Osteocyte (in vitro differentiated cells): ENCODE measurements at regions not wholly inside any gene's neighbourhood (a gene's known extent, or its start where the extent isn't known, plus 50 kb on each side); places are given as distances from the start of the nearest gene placed in this dataset.

Experiments used
- DNase-seq: peaks from one replicate; pipeline ENCODE4 v3.0.0; 2021; ENCODE audit warnings: mixed read lengths; ENCODE audit not compliant: unreplicated experiment; ENCODE audit errors: extremely low spot score
- H3K27ac Mint-ChIP-seq: one replicate; pipeline ENCODE4 v1.8.0; 2021; ENCODE audit warnings: mild to moderate bottlenecking, mixed read lengths; ENCODE audit not compliant: unreplicated experiment
- H3K27me3 Mint-ChIP-seq: one replicate; pipeline ENCODE4 v1.8.0; 2021; ENCODE audit warnings: mixed read lengths; ENCODE audit not compliant: unreplicated experiment
- H3K36me3 Mint-ChIP-seq: one replicate; pipeline ENCODE4 v1.8.0; 2021; ENCODE audit warnings: mixed read lengths; ENCODE audit not compliant: unreplicated experiment
- H3K4me1 Mint-ChIP-seq: one replicate; pipeline ENCODE4 v1.8.0; 2021; ENCODE audit warnings: mixed read lengths; ENCODE audit not compliant: unreplicated experiment
- H3K4me3 Mint-ChIP-seq: one replicate; pipeline ENCODE4 v1.8.0; 2021; ENCODE audit warnings: mild to moderate bottlenecking, moderate library complexity, mixed read lengths; ENCODE audit not compliant: unreplicated experiment
- H3K9me3 Mint-ChIP-seq: one replicate; pipeline ENCODE4 v1.8.0; 2021; ENCODE audit warnings: mixed read lengths; ENCODE audit not compliant: unreplicated experiment
- CTCF ChIP-seq: fragments of 200-600 bp; sonication (generic); IDR thresholded peaks from 2 replicates; pipeline ENCODE4 v1.5.0; 2021; ENCODE audit warnings: antibody characterized with exemption, mild to moderate bottlenecking, moderate library complexity

- no peak overlapping the region for H3K4me3 Mint-ChIP-seq
- no peaks in the 10 kb centered on the region for H3K27me3 Mint-ChIP-seq
- no peak overlapping the region for H3K27ac Mint-ChIP-seq
- TF ChIP-seq CTCF = no peak
- H3K36me3 Mint-ChIP-seq = no peaks in the 10 kb centered on the region
- DNase-seq = no peak
- H3K9me3 Mint-ChIP-seq = peaks cover 3% of the 10 kb centered on the region
- H3K4me1 Mint-ChIP-seq = no peaks in the 10 kb centered on the region
Observed at GRCh38 chrX:6810776-6811175, 275.9 kb upstream of the VCX3A start.

- Mint-ChIP-seq H3K4me1 (no peaks in the 10 kb centered on the region), H3K36me3 (no peaks in the 10 kb centered on the region), H3K27me3 (no peaks in the 10 kb centered on the region), H3K4me3 (no peak overlapping the region), H3K9me3 (peaks cover 3% of the 10 kb centered on the region), H3K27ac (no peak overlapping the region)
- no peak for TF ChIP-seq CTCF
- no peak for DNase-seq
Observed at GRCh38 chrX:6803607-6804006, 268.7 kb upstream of the VCX3A start.

- Mint-ChIP-seq H3K4me1 (no peaks in the 10 kb centered on the region), H3K9me3 (peaks cover 7% of the 10 kb centered on the region), H3K27ac (no peak overlapping the region)
Observed at GRCh38 chrX:6793000-6793399, 258.1 kb upstream of the VCX3A start.

GRCh38 chrX:6783912-6784311 is 249.0 kb upstream of the VCX3A start:
- Mint-ChIP-seq H3K36me3 (no peaks in the 10 kb centered on the region), H3K27ac (no peak overlapping the region), H3K4me3 (no peak overlapping the region), H3K9me3 (no peaks in the 10 kb centered on the region), H3K4me1 (peaks cover 5% of the 10 kb centered on the region), H3K27me3 (no peaks in the 10 kb centered on the region)
- no peak for TF ChIP-seq CTCF
- DNase-seq = no peak

More at GRCh38 chrX:6793000-6793399, 258.1 kb upstream of the VCX3A start:
- Mint-ChIP-seq H3K36me3 (no peaks in the 10 kb centered on the region), H3K4me3 (no peak overlapping the region), H3K27me3 (no peaks in the 10 kb centered on the region)
- DNase-seq = no peak
- TF ChIP-seq CTCF = no peak

GRCh38 chrX:6782831-6783230 is 247.9 kb upstream of the VCX3A start:
- Mint-ChIP-seq H3K27ac (no peak overlapping the region), H3K9me3 (no peaks in the 10 kb centered on the region), H3K36me3 (no peaks in the 10 kb centered on the region), H3K27me3 (peaks cover 8% of the 10 kb centered on the region), H3K4me1 (peaks cover 12% of the 10 kb centered on the region), H3K4me3 (no peak overlapping the region)
- no peak for DNase-seq
- no peak for TF ChIP-seq CTCF
